Left renal pelvis (tissue), 4 donors: ENCODE measurements at regions not wholly inside any gene's neighbourhood (a gene's known extent, or its start where the extent isn't known, plus 50 kb on each side); places are given as distances from the start of the nearest gene placed in this dataset.

Experiments
- DNase-seq, 4 donors: peaks; one replicate each; pipeline ENCODE4 v3.0.0-alpha.2; 2013; ENCODE audit warnings: low read depth in 4 of 4, low spot score in 3 of 4

- DNase-seq, result no peak
These were observed 1103.1 kb upstream of the TENM3 start for GRCh38 chr4:181140037-181140603.

- peak; percentile 60 to 74 (median 60) for DNase-seq
These were observed 1099.8 kb upstream of the TENM3 start for GRCh38 chr4:181143250-181143854.

GRCh38 chr4:181146051-181146450, 1097.2 kb upstream of the TENM3 start:
- no peak for DNase-seq

- DNase-seq, result no peak
These were observed 1095.7 kb upstream of the TENM3 start for GRCh38 chr4:181147416-181147951.

- DNase-seq, result no peak
These were observed 1094.7 kb upstream of the TENM3 start for GRCh38 chr4:181148470-181148869.

GRCh38 chr4:181150191-181150590, 1093.0 kb upstream of the TENM3 start:
- DNase-seq, result peak in 1 of 4 donors; percentile 30

GRCh38 chr4:181151856-181152255, 1091.3 kb upstream of the TENM3 start:
- no peak for DNase-seq

GRCh38 chr4:181157647-181158046, 1085.6 kb upstream of the TENM3 start:
- DNase-seq, result no peak

GRCh38 chr4:181158971-181159370, 1084.2 kb upstream of the TENM3 start:
- no peak for DNase-seq

GRCh38 chr4:181161669-181162068, 1081.5 kb upstream of the TENM3 start:
- no peak for DNase-seq

- DNase-seq, result no peak
These were observed 1080.9 kb upstream of the TENM3 start for GRCh38 chr4:181162266-181162665.

- no peak for DNase-seq
These were observed 1080.5 kb upstream of the TENM3 start for GRCh38 chr4:181162676-181163075.

GRCh38 chr4:181166742-181167399, 1076.3 kb upstream of the TENM3 start:
- DNase-seq, result no peak

- DNase-seq, result no peak
These were observed 1075.0 kb upstream of the TENM3 start for GRCh38 chr4:181168011-181168805.

- no peak for DNase-seq
These were observed 1070.2 kb upstream of the TENM3 start for GRCh38 chr4:181173046-181173445.

- DNase-seq, result no peak
These were observed 1066.9 kb upstream of the TENM3 start for GRCh38 chr4:181176306-181176705.

GRCh38 chr4:181181331-181181730, 1061.9 kb upstream of the TENM3 start:
- DNase-seq, result no peak

GRCh38 chr4:181189751-181190150, 1053.5 kb upstream of the TENM3 start:
- DNase-seq, result no peak

GRCh38 chr4:181193131-181193930, 1049.9 kb upstream of the TENM3 start:
- peak in 1 of 4 donors; percentile 16 for DNase-seq

GRCh38 chr4:181194096-181194495, 1049.1 kb upstream of the TENM3 start:
- DNase-seq, result no peak
